Right renal pelvis (tissue), 4 donors: ENCODE measurements at regions not wholly inside any gene's neighbourhood (a gene's known extent, or its start where the extent isn't known, plus 50 kb on each side); places are given as distances from the start of the nearest gene placed in this dataset.
"Not testable (repeated sequence)": the region's sequence is repeated elsewhere in the genome, so short reads cannot be mapped to it uniquely, and the experiment has no call there.

Source experiments
- DNase-seq, 4 donors: peaks; one replicate each; pipeline ENCODE4 v3.0.0-alpha.2; 2013; ENCODE audit warnings: low read depth in 4 of 4, low spot score in 3 of 4, missing footprints in 1 of 4

DNA sequence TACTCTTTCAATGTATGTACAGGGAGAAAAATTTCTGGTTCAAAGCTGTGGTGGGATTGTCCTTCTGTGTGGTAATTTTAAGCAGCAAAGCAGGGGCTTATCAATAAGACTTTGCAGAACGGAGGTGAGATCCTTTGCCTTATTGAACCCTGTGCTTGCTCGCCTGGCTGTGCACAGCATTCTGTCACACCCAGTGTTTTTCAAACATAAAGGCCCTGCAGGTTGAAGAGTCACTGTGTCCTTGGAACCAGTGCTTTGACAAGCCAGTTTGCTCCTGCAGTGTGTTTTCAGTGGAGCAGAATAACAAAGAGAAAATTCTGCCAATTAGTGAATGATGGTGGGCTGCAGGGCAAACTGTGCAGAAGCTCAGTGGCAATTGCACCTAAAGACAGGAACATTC, 236.7 kb upstream of the PCSK5 start:
- no peak for DNase-seq

DNA sequence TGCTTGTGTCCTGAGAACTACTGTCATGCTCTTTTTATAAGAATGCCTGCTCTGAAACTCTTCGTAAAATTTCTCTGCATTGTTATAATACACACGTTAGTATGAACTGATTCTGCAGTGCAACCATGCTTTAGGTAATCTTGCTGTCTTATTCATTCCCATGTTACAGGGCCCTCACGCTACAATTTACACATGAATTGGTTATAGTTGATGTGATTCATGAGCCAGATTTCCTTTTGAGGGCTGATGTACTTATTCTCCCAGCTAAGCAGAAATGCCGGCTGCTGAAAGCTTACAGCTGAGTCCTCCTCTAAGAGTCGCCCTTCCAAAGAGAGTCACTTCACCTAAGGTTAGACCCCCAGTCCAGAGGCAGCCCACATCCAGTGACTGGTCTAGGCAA, 233.5 kb upstream of the PCSK5 start:
- no peak for DNase-seq

DNA sequence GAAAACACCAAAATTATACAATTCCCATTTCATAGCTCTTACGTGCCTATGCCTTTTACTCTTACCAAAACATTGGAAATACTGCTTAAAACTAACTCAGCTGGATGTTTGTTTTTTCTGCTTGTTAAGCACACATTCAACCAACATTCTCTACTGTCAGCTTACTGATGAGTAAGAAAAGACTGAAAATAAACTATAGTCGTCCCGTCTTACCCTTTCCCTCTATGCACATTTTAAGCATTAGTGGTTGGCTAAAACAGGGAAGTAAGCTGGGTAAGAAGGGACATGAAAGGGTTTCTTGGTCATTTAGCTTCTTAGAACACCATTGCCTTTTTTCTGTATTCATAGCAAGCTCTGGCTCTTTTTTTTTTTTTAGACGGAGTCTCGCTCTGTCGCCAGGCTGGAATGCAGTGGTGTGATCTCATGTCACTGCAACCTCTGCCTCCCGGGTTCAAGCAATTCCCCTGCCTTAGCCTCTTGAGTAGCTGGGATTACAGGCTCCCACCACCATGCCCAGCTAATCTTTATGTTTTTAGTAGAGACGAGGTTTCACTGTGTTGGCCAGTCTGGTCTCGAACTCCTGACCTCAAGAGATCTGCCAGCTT, 232.1 kb upstream of the PCSK5 start:
- DNase-seq, result no peak

DNA sequence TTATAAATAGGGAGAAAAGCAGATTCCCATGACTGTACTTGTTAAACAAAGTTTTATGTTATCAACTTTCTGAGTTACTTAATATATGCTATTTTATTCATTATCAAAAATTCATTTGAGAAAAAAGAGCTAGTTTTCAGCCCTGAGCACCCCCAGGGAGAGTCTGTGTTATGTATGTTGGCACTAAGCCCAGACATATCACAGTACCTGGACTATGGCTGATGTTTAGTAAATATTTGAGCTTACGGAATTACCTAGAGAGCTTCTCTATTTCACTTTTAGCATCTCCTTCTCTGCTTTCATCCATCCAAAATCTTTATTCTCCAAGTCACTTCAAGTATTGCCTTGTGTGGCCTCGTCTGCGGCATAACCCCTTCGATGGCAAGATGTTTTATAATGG, 225.9 kb upstream of the PCSK5 start:
- DNase-seq, result no peak

DNA sequence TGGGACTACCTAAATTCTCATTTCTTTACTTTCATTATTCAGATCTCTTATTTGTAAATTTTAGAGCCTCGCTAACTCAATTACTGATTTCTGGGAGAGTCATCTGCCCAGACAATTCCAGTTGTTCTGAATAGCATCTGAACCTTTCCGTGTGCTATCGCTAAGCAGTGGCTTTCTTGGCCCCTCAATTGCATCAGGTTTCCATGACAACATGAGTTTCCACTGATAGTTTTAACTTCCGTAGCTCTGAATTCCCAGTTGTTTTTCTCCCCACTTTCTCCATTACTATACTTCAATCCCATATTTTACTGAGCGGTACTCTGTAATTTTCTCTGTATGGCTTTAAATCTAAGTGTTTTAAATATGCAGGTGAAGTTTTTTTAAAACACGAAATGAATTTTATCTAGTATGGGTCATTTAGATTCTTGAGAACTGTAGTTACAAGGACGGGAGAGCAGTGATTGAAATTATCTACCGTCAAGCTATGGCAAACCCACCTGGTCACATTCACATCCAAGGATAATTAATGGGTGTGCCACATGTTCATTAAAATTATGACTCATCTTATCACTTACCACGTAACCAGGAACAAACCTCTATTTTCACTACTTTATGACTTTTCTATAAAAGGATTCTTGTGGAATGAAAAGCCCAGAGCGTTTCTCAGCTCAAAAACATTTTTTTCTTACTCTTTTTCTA, 223.5 kb upstream of the PCSK5 start:
- no peak for DNase-seq

DNA sequence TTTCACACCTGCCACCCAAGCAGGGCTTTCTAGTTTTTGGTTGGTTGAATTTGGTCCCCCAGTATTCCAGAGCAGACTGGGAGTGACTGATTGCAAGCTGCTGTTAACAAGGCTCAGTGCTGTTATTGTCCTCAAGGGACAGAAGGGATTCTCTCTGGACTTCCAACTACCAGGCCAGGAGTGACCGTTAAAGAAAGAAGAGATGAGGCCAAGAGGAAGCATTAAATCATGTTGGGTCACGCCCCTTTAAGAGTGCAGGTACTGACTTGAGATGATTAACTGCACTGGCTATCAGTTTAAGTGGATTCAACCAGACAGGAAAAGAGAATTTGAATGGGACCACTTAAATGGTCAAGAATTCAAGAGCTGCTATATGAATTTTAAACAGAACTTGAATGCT, 220.8 kb upstream of the PCSK5 start:
- DNase-seq, result no peak

DNA sequence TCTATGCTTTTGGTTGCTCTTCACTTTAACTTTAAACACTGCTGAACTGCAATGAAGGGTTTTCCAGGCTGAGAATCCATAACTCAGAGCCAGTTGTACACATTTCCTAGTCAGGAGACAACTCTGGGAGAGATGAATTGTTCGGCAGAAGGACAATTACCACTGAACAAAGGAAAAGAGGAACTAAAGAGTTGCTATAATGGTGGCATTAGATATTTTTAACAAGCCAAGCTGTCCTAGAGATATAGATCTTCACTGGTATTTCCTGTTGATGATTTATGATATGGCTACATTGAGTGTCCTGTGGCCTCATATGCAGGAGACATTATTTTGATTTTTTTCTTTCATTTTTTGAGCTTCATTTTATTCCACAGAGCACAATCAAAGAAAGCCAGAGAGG, 219.1 kb upstream of the PCSK5 start:
- DNase-seq, result no peak

DNA sequence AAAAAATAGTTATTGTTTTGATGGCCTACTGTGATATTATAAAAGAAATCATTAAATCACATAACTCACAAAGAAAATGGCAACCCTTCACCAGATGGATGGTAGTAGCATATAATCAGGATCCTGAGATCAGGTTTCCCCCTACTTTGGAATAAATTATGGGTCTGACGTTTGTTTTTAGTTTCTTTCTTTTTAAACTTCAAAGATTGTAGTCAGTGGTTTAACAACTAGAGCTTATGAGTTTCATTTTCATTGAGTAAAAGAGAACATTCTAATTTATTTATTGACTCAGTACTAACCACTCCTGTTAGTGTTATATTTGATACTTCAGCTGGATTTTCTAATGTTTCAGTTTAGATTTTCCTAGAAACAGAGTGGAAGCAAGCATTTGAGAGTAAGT, 218.0 kb upstream of the PCSK5 start:
- no peak for DNase-seq

DNA sequence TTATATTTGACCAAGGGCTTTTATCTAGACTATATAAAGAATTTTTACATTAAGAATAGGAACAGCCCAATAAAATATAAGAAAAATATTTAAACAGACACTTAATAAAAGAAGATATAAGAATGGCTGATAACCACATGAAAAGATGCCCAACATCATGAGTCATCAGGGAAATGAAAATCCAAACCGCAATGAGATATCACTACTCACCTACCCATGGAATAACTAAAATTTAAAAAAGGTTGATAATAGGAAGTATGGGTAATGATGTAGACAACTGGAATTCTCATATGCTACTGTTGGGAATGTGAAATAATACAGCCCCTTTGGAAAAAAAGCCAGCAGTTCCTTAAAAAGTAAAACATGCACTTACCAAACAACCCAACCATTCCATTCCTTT, 206.9 kb upstream of the PCSK5 start:
- no peak for DNase-seq

DNA sequence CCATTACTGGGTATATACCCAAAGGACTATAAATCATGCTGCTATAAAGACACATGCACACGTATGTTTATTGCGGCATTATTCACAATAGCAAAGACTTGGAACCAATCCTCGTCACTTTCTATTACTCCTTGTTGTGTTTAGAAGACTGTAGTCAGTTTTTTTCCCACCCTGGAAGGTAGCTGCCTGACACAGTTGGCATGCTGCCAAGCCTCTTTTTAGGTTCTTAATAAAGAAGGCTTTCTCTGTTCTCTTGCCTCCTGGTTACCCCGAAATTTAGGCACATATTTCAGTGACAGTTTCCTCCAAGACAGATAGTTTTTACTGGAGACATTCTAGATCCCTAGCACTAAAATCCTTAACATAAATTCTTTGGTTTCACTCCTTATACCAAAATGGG, 205.4 kb upstream of the PCSK5 start:
- no peak for DNase-seq

DNA sequence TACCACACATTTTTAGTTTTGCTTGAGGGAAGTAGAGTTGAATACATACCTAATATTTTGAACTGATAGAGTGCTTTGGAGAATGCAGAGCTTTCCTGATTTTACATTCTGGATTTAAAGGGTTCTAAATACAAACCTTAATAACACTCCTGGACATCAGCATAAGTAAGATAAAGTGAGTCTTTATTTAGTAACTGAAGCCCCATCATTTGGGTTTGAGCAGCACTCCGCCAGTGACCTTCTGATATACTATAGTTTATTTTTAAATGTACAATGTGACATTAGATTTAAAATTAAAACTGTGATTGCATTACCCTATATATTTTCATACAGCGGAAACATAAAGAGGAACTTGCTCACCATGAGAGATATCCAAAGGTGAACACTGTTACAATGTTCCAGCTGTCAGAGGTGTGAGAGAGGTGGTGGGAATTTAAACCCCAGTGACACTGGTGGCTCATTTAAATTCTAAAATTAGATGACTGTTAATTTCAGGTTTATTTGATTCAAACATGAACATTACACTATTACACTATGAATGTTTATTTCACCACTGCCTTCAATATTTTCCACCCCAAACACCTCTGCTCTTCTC, 203.0 kb upstream of the PCSK5 start:
- DNase-seq, result no peak

DNA sequence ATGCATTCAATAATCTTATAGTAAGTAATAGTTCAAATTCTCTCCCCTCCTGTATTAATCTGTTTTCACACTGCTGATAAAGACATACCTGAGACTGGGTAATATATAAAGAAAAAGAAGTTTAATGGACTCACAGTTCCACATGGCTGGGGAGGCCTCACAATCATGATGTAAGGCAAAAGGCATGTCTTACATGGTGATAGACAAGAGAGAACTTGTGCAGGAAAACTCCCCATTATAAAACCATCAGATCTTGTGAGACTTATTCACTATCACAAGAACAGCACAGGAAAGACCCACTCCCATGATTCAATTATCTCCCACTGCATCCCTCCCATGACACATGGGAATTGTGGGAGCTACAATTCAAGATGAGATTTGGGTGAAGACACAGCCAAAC, 199.9 kb upstream of the PCSK5 start:
- DNase-seq, result not testable (repeated sequence)

DNA sequence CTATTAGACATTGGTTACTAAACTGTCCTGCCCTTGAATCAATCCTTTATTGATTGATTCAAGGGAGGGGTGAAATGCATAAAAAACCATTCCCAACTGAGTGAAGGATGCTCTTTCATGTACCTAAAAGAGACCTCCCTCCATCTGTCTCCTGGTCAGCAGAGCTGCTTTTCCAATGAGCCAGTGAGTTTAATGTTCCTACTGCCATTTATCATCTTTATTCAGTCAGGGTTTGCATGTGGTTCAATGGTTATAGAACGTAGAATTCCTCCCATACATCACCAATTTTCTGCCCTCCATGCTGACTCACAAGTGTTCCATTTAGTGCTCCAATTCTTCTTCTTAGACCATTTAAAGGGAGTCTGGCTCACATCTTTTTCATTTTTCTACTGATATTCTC, 199.1 kb upstream of the PCSK5 start:
- DNase-seq, result no peak

DNA sequence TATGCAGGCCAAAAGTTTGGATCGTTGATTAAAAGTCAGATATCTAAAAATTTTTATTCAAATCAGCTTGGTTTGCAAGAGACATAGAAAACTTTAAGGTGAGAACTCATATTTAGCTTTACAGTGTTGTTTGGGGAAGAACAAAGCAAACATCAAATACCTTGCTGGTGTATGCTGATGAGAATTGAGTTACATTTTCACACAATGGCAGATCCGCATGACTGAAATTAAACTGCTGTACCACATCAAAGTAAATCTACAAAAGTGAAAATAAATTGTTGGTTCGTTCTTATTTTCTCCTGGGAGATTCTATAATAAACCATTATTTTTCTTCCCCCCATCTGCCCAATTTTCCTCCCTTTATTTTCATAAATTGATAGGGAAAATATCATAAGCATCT, 198.2 kb upstream of the PCSK5 start:
- DNase-seq, result no peak

DNA sequence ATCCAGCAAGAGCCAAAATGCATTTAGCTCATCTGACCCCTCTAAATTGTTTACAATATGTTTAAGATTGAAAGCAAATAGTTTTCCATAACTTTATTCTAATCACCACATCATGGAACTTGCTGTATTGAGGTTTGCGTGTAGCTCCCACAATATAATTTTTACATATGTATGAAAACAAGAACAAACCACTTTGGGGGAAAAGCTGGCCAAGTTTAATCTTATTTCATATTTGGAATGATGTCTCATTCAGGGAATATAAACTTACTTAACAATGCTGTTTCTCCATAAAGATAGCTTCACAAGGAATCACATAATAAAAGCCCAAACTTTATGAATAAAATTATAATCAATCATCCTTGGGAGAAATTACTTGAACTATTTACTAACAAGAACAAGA, 194.6 kb upstream of the PCSK5 start:
- DNase-seq, result no peak

DNA sequence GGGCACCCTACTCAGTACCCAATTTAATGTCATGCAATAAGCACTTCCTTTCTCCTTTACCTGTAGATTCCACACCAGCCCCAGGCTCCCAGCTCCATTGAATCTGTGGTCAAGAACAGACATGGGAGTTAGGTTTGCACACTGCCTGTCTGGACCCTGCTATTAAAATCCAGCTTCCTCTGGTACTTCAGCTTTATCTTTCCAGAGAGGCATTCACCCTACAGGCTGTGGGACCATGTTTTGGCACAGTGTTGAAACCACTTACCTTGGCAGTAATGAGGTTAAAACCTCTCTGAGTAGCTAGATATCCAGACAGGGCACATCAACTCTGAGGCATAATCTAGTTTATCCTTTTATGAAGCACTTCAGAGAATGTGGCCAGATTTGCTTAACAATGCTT, 191.5 kb upstream of the PCSK5 start:
- DNase-seq, result no peak

DNA sequence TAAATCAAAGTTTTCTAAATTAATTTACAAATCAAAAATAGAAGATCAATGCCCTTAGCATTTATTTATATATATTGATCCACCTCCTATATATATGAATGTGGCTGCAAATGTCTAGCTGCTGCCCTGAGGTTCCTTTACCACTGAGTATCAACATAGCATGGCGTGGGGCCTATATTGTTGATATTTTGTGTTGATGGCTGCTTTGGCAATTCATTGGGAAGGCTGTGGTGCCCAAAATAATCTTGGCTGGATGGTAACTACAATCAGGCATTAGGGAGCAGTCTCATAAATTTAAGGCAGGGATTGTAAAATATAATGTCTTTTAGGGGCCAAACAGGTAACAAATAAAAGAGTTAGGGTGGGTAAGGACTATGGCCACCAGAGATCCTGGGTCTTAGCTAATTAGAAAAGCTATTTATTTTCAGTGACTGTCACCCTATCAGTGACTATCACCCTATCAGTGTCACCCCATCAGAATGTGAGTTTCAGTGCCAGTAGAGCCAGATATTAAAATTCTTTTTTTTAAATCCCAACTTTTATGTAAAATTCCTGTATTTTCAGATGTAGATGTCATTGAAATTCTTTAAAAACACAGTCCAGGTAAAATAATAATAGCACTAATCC, 190.7 kb upstream of the PCSK5 start:
- DNase-seq, result no peak

DNA sequence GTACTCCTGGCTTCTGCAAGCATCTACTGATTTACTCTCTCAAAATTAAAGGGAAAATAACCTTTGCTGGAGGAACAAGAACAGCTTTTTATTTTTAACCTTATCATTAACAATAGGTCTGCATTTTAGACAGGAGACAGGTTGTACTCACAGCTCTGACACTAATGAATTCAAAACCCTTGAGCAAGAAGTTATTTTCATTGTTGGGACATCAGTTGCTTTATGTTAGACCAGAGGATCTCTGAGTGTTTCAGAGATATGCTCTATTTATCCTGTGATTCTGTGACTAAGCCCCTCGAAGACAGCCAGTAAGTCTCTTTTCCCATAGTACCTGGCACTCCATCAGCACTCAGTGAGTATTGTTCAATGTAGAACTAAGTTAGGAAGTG, 190.2 kb upstream of the PCSK5 start:
- DNase-seq, result no peak

DNA sequence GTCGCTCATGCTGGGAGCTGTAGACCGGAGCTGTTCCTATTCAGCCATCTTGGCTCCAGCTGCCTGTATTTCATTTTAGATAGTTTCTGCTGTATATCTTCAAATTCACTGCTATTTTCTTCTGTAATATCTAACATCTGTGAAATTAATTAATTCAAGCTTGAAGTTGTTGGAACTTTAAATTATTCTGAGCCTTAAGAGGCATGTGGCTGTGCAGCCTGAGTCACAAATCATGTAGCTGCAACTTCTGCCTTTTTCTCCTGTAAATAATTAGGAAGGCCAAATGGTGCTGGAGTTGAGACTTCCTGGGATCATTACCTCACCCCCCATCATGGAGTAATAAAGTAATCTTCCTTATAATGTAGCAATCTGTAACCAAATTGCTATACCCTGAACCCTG, 183.3 kb upstream of the PCSK5 start:
- DNase-seq, result no peak

DNA sequence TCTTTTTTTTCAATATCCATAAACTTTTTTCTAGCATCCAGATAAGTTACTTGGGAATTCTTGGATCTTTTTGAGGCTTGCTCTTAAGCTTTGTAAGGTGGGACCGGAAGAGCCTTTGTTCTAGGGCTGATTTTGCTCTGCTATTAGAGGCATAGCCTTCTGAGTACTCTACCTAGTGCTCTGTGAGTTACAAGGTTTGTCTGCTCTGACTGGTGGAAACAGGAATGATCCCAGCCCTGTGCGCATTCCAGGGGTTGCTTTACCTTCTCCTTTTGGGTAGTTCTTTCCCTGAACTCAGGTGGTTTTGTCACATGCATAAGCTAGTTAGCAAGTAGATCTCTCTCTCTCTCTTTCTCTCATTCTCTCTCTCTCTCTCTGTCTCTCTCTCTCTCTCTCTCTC, 180.8 kb upstream of the PCSK5 start:
- no peak for DNase-seq

DNA sequence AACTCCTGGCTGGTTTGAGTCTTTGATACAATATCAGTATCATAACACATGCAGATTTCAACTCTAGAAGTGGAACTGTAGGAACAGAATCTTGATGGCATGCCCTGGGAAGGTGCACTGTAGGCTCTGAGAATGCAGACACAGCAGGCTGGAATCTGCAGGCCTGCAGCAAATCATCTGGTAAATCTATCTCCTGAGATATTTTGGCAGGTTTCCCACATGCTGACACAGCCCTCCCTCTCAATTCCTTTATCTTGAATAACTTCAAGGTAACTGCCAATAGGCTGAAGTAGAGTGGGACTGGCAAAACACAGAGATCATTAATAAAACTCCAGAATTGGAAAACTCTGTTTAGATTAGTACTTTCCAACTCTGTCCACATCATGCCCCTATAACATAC, 177.8 kb upstream of the PCSK5 start:
- DNase-seq, result no peak

DNA sequence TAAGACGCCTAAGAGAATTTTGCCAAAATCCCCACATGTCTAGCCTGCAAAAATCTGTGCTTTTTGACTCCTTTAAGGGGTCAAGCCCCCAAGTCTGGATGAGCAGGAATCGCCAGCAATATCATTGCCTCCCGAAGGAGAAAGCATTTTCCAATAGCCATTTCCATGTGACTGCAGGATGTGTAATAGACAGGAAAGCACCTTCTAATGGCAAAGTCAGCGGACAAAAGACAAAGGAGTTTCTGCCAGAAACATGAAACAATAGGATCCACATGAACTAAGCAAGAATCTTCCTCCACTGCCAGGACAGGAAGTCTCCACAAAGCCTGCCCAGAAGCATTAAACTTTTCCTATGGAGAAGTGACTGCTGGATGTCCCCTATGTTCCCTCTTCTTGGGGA, 177.1 kb upstream of the PCSK5 start:
- no peak for DNase-seq
